Esophagus squamous epithelium (tissue), 4 donors: ENCODE measurements at regions not wholly inside any gene's neighbourhood (a gene's known extent, or its start where the extent isn't known, plus 50 kb on each side); places are given as distances from the start of the nearest gene placed in this dataset.

Experiments
- CTCF ChIP-seq, 6 experiments: fragments of 450-650 bp in 4 of 6; fragments of 200-600 bp in 2 of 6; sonication (generic) in 2 of 6; IDR thresholded peaks; one replicate each; pipeline ENCODE4 v1.5.1; 2016 to 2019; ENCODE audit warnings: antibody characterized with exemption in 6 of 6, mild to moderate bottlenecking in 4 of 6, moderate library complexity in 4 of 6
- POLR2A ChIP-seq, 4 donors: fragments of 450-650 bp; IDR thresholded peaks; one replicate each; pipeline ENCODE4 v1.6.1; 2017; ENCODE audit warnings: antibody characterized with exemption in 4 of 4, mild to moderate bottlenecking in 4 of 4, moderate library complexity in 3 of 4

GRCh38 chr12:116448165-116448739 lies 110.9 kb upstream of the MAP1LC3B2 start:
- TF ChIP-seq CTCF (IDR thresholded peaks at IDR 0.05): no peak
- no peak for TF ChIP-seq POLR2A (IDR thresholded peaks at IDR 0.05)
